GM10266 (cell line): ENCODE measurements at regions not wholly inside any gene's neighbourhood (a gene's known extent, or its start where the extent isn't known, plus 50 kb on each side); places are given as distances from the start of the nearest gene placed in this dataset.

ENCODE experiments used
- DNase-seq: peaks from one replicate; pipeline ENCODE4 v3.0.0; 2012; ENCODE audit errors: extremely low spot score
- TF ChIP-seq, protein P1 (sequence below): IDR thresholded peaks from 2 replicates; pipeline ENCODE4 v1.5.1; 2012; ENCODE audit warnings: mild to moderate bottlenecking, low read depth; ENCODE audit not compliant: control insufficient read depth, insufficient read depth; ENCODE audit errors: missing control alignments

DNA sequence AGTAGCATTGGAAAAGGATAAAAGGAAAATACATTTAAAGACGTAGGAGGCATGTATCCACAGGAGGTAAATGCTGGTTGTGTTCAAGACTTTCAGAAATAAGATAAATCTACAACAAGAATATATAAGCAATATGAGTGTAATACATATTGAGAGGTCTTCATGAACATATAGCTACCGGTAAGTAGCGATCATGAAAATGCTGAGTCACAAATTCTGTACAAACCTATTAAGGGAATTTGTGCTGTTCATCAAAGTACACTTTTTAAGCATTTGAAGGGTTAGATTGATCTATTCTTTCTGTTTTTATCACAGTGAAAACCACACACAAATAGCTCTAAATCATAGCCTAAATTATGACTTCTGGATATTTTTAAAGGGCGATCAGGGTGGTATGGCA lies 173.1 kb upstream of the NYAP2 start:
- TF ChIP-seq, protein P1, sequence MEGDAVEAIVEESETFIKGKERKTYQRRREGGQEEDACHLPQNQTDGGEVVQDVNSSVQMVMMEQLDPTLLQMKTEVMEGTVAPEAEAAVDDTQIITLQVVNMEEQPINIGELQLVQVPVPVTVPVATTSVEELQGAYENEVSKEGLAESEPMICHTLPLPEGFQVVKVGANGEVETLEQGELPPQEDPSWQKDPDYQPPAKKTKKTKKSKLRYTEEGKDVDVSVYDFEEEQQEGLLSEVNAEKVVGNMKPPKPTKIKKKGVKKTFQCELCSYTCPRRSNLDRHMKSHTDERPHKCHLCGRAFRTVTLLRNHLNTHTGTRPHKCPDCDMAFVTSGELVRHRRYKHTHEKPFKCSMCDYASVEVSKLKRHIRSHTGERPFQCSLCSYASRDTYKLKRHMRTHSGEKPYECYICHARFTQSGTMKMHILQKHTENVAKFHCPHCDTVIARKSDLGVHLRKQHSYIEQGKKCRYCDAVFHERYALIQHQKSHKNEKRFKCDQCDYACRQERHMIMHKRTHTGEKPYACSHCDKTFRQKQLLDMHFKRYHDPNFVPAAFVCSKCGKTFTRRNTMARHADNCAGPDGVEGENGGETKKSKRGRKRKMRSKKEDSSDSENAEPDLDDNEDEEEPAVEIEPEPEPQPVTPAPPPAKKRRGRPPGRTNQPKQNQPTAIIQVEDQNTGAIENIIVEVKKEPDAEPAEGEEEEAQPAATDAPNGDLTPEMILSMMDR: no peak
- DNase-seq: no peak

DNA sequence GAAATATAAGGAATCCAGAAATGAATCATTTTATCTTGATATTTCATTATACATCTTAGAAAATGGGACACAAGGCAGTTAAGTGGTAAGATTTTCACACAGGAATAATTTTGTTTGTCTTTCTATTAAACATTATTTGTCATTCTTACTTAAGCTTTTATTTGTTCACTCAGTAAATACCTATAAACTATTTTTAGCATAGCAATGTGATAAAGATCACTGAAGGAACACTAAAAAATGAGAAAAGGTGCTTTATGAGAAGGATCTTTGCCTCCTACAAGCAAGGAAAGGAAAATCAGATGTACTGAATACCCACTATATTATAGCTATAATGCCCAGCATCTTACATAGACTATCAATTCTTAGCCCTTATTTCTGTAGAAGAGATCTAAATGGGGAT lies 176.2 kb upstream of the NYAP2 start:
- no peak for DNase-seq
- TF ChIP-seq, protein P1: no peak

DNA sequence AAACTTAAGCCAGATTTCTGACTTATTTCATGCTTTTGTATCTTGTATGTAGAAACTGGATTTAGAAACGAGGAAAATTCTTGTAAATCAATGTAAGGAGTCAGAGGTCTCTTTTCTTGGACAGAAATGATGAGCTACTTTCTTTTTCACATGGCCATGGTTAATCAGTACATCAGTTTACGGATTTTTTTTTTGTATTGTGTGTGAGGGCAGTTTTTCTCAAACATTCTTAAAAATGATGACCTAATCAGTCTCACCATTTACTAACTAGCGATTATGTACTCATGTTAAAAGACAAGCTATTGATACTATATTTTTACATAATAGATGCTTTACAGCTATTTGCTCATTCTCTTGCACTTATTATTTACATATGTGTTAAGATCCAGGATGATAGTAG lies 165.2 kb upstream of the DOCK10 start:
- TF ChIP-seq, protein P1: no peak
- DNase-seq: no peak

DNA sequence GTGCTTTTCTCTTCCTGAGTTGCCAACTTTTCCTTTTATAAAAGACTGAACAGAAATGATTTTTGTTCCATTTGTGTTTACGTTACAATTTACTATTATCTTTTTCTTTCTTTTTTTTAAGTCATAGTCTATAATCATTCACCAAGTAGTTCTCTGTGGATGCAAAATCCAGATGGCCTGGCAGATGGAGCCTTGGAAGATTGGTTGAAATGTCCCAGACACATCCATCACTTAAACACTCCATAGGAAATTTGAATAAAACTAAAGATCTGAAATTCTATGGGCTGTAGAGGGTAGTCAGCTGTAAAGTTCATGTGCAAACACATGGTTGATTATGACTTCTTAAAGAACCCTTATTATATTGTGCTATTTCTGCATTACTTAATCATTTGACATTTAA lies 164.8 kb upstream of the DOCK10 start:
- TF ChIP-seq, protein P1: no peak
- DNase-seq: no peak

DNA sequence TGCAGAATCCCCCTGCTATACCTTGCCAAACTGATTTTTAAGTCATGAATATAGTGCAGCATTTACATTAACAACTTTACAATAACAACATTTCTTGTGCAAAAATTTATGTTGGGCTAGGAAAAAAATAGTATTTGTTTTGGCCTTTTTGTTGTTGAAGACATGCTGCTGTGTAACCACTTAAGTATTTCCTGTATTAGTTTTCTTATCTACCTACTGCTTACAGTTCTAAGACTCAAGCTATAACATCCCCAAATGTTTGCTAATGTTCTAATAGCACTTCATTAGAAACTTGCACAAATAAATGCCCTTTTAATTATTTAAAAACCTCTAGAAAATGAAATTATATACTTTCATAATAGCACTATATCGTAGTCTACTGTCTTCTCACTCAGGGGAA lies 154.3 kb upstream of the DOCK10 start:
- TF ChIP-seq, protein P1: no peak
- no peak for DNase-seq

DNA sequence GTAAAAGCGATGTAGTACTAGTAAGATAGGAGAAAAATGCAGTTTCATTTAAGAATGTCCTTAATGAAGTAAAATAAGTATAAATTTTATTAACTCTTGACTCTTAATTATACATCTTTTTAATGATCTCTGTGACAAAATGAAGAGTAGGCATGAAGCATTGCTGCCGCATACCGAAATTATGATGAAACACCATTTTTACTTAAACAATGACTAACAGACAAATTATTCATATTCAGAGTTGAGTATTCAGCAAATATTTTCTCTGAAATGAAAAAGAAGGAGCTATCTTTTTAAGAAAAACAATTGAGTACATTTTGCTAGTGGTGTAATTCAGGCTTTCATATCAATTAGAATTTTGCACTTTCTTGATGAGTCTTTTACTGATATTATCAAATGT lies 150.6 kb upstream of the DOCK10 start:
- TF ChIP-seq, protein P1: no peak
- no peak for DNase-seq

DNA sequence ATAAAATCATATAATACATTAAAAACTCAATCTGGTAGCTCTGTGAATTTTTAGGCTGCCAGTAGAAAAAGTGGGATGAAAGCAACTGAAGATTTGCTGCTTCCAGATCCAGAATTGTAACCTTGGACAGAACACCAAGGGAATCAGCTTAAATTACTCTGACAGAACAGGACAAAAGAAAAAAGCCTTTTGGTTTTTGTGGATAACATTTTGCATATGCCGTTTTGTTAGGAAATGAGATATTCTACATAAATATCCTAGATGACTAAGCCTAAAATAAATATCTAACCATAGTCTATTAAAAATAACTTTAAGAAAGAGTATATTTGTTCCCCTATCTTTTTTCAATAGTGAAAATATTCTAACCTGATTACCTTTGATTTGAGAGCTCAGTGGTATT lies 148.7 kb upstream of the DOCK10 start:
- no peak for DNase-seq
- TF ChIP-seq, protein P1: no peak

DNA sequence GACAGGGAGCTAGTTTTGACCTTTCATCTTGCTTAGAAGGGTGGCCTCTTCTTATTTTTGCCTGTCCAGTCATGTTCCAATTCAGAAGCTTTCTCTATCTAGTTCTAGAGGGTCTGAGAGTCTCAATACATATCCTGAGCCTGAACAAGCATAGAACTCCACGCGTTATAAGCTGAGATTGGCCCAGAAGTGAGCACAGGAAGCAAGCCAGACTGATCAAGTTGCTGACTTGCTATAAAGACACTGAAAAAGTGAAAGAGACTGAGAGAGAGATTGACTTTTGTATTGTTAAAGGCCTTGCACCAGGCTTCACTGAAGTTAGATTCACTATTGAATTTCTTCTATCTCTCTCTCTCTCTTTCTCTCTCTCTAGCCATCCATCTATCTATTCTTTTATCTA lies 142.7 kb upstream of the DOCK10 start:
- DNase-seq: no peak
- TF ChIP-seq, protein P1: no peak
